Fibroblast of lung (primary cell): ENCODE measurements at regions not wholly inside any gene's neighbourhood (a gene's known extent, or its start where the extent isn't known, plus 50 kb on each side); places are given as distances from the start of the nearest gene placed in this dataset.

Experiments used
- CTCF ChIP-seq, 2 donors: IDR thresholded peaks in 1 of 2; conservative IDR thresholded peaks in 1 of 2; 1 replicate in 1 of 2; 2 replicates in 1 of 2; pipeline ENCODE4 v1.5.1; 2011 to 2012; ENCODE audit warnings: low read length in 2 of 2, control low read depth in 1 of 2, inconsistent platforms in 1 of 2, low read depth in 1 of 2, mild to moderate bottlenecking in 1 of 2
- EZH2 ChIP-seq: IDR thresholded peaks from 2 replicates; pipeline ENCODE4 v1.5.1; 2012; ENCODE audit warnings: low read length, control low read depth, mild to moderate bottlenecking; ENCODE audit errors: missing control alignments

GRCh38 chr16:86074651-86075487 lies 175.9 kb downstream of the IRF8 start:
- no peak for TF ChIP-seq EZH2
- TF ChIP-seq CTCF (conservative IDR thresholded peaks at IDR 0.05 in 1 of 2, IDR thresholded peaks at IDR 0.05 in 1 of 2; ENCODE audit: low read depth in 1 of 2, low read length in 2 of 2) = no peak
